Mesothelial cell of epicardium (in vitro differentiated cells): ENCODE measurements at regions not wholly inside any gene's neighbourhood (a gene's known extent, or its start where the extent isn't known, plus 50 kb on each side); places are given as distances from the start of the nearest gene placed in this dataset.

Experiments used
- DNase-seq, 2 experiments: peaks; one replicate each; pipeline ENCODE4 v3.0.0; 2021; ENCODE audit warnings: low spot score in 2 of 2; ENCODE audit not compliant: unreplicated experiment in 2 of 2
- H3K27ac Mint-ChIP-seq: 2 replicates; pipeline ENCODE4 v1.8.0; 2021; ENCODE audit warnings: mixed read lengths
- H3K27me3 Mint-ChIP-seq: 2 replicates; pipeline ENCODE4 v1.8.0; 2021; ENCODE audit warnings: low read depth, mixed read lengths
- H3K36me3 Mint-ChIP-seq: 2 replicates; pipeline ENCODE4 v1.8.0; 2021; ENCODE audit warnings: mixed read lengths
- H3K4me1 Mint-ChIP-seq: 2 replicates; pipeline ENCODE4 v1.8.0; 2021; ENCODE audit warnings: mixed read lengths
- H3K4me3 Mint-ChIP-seq: 2 replicates; pipeline ENCODE4 v1.8.0; 2021; ENCODE audit warnings: mild to moderate bottlenecking, moderate library complexity, mixed read lengths
- H3K9me3 Mint-ChIP-seq: 2 replicates; pipeline ENCODE4 v1.8.0; 2021; ENCODE audit warnings: mixed read lengths
- TF ChIP-seq, protein P1 (sequence below): fragments of 200-600 bp; sonication (generic); IDR thresholded peaks from one replicate; pipeline ENCODE4 v1.5.0; 2021; ENCODE audit warnings: antibody characterized with exemption; ENCODE audit not compliant: unreplicated experiment

DNA sequence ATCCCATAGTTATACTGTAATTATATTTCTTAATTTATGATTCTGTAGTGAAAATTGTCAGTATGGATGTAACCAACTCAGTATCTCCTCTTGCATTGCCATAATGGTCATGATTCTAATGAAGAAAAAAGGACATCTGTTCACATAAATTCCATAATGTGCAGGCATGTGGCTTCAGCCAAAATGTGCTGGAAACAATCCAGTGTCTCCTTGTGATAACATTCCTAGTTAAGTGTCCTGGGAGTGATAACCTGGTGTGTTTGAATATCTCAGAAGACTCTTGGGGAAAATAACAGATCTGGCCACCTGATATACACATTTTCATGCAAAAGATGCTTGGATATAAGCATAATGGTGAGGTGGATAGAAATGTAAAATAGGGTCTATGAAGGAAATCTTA lies 2309.8 kb downstream of the PCDH7 start:
- H3K27me3 Mint-ChIP-seq: no peaks in the 10 kb centered on the region
- peaks cover 3% of the 10 kb centered on the region for H3K4me1 Mint-ChIP-seq
- no peak for DNase-seq
- H3K9me3 Mint-ChIP-seq: peaks cover 7% of the 10 kb centered on the region
- no peaks in the 10 kb centered on the region for H3K36me3 Mint-ChIP-seq
- H3K27ac Mint-ChIP-seq: no peak overlapping the region
- no peak overlapping the region for H3K4me3 Mint-ChIP-seq
- TF ChIP-seq, protein P1, sequence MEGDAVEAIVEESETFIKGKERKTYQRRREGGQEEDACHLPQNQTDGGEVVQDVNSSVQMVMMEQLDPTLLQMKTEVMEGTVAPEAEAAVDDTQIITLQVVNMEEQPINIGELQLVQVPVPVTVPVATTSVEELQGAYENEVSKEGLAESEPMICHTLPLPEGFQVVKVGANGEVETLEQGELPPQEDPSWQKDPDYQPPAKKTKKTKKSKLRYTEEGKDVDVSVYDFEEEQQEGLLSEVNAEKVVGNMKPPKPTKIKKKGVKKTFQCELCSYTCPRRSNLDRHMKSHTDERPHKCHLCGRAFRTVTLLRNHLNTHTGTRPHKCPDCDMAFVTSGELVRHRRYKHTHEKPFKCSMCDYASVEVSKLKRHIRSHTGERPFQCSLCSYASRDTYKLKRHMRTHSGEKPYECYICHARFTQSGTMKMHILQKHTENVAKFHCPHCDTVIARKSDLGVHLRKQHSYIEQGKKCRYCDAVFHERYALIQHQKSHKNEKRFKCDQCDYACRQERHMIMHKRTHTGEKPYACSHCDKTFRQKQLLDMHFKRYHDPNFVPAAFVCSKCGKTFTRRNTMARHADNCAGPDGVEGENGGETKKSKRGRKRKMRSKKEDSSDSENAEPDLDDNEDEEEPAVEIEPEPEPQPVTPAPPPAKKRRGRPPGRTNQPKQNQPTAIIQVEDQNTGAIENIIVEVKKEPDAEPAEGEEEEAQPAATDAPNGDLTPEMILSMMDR: no peak

DNA sequence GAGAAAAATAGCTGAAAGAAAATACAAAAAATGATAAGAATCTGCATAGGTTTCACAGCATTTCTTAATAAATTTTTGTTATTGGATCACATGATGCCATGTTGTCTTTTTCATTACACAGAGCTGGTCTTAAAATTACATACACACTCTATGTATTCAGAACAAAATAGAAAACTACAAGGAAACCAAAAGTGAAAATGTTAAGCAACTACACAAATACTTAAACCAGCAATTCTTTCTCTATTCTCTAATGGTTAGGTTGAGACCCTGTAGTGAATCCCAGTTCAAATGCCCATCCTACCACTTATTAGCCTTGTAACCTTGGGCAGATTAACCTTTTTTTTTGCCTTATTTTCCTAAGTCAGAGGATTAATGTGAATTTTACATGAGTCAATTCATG lies 2311.2 kb downstream of the PCDH7 start:
- H3K27me3 Mint-ChIP-seq: no peaks in the 10 kb centered on the region
- TF ChIP-seq, protein P1: no peak
- no peaks in the 10 kb centered on the region for H3K36me3 Mint-ChIP-seq
- H3K4me3 Mint-ChIP-seq: no peak overlapping the region
- H3K27ac Mint-ChIP-seq: no peak overlapping the region
- H3K9me3 Mint-ChIP-seq: peaks cover 17% of the 10 kb centered on the region
- DNase-seq: no peak
- peaks cover 3% of the 10 kb centered on the region for H3K4me1 Mint-ChIP-seq

DNA sequence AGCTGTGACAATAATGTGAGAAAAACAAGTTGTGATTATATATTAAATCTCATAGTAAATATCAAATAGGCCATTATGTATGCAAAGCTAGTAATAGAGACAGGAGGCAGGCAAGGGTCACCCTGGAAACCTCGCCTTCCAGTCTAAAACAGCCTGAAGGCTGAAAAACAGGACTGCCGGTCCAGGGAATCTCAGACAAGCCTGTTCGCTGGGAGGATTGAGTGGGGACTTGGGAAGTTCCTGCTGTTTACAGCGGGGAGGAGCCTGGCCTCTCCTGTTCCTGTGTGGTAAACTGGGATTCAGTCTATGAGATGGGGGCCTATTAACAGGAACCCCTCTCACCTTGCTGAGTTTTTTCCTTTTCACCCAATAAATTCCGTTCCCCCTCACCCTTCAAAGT lies 2317.3 kb downstream of the PCDH7 start:
- Mint-ChIP-seq H3K9me3 (peaks cover 17% of the 10 kb centered on the region), H3K36me3 (no peaks in the 10 kb centered on the region), H3K4me1 (peaks cover 3% of the 10 kb centered on the region), H3K4me3 (no peak overlapping the region), H3K27ac (no peak overlapping the region), H3K27me3 (no peaks in the 10 kb centered on the region)
- TF ChIP-seq, protein P1: no peak
- DNase-seq: no peak

DNA sequence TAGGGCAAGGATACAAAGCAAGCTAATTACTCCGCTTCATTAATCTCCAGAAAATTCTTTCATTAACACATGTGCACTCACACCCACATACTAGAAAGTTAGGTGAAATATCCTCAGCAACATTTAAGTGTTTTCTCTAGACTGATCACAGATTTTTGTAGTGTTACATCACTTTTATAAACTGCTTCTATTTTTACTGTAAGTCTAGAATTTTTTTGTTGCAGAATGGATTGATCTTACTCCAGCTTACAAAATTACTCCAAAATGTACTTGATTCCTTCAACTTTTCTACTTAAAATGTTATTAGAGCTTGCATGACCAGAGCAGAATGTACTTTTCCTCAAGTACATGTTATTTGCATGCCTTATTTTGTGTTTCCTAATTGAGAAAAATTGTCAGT lies 2325.2 kb downstream of the PCDH7 start:
- Mint-ChIP-seq H3K36me3 (no peaks in the 10 kb centered on the region), H3K4me1 (peaks cover 10% of the 10 kb centered on the region), H3K9me3 (no peaks in the 10 kb centered on the region), H3K27ac (peak overlapping the region; percentile 55), H3K4me3 (no peak overlapping the region), H3K27me3 (no peaks in the 10 kb centered on the region)
- TF ChIP-seq, protein P1: no peak
- no peak for DNase-seq

DNA sequence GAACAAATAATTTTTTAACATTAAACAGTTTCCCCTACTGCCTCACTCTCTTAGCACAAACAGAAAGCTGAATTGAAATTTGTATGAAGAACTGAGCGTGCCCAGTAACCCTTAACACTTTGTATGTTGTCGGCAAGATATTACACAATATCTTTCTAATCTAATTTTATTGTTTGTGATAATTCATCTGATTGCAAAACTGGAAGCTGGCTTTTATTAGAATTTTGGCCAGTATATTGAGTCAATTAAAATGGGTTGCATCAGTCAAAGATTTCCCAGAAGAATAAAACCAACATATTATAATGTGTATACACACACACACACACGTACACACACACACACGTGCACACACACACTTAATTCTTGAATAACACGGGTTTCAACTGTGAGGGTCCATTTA lies 2332.1 kb downstream of the PCDH7 start:
- H3K27ac Mint-ChIP-seq: no peak overlapping the region

DNA sequence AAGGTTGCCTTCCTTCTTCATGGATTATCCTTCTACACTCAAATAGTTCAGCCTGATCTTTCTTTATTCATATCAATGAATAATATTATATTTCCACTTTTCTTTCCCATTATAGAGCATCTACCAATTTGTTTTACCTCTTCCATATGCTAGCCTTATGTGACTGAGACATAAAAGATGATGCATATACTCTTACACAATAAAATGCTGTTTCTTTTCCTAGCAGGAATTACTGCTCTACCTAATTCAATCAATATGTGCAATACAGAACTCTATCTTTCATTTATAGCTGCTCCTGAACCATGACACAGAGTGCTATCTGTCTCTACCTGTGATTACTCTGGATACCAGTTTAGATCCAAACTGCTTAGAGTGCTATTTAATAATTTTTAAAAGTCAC lies 2334.0 kb downstream of the PCDH7 start:
- no peaks in the 10 kb centered on the region for H3K27me3 Mint-ChIP-seq
- TF ChIP-seq, protein P1: no peak
- H3K27ac Mint-ChIP-seq: no peak overlapping the region
- peaks cover 13% of the 10 kb centered on the region for H3K4me1 Mint-ChIP-seq
- H3K9me3 Mint-ChIP-seq: peaks cover 4% of the 10 kb centered on the region
- no peaks in the 10 kb centered on the region for H3K36me3 Mint-ChIP-seq
- no peak for DNase-seq
- no peak overlapping the region for H3K4me3 Mint-ChIP-seq

More for the DNA sequence above, 2332.1 kb downstream of the PCDH7 start:
- Mint-ChIP-seq H3K4me1 (peaks cover 11% of the 10 kb centered on the region), H3K36me3 (no peaks in the 10 kb centered on the region), H3K9me3 (no peaks in the 10 kb centered on the region), H3K4me3 (no peak overlapping the region), H3K27me3 (no peaks in the 10 kb centered on the region)
- no peak for DNase-seq
- TF ChIP-seq, protein P1: no peak
